ENCODE measurements at regions not wholly inside any gene's neighbourhood (a gene's known extent, or its start where the extent isn't known, plus 50 kb on each side); places are given as distances from the start of the nearest gene placed in this dataset.
"Not testable (repeated sequence)": the region's sequence is repeated elsewhere in the genome, so short reads cannot be mapped to it uniquely, and the experiment has no call there.

DNA sequence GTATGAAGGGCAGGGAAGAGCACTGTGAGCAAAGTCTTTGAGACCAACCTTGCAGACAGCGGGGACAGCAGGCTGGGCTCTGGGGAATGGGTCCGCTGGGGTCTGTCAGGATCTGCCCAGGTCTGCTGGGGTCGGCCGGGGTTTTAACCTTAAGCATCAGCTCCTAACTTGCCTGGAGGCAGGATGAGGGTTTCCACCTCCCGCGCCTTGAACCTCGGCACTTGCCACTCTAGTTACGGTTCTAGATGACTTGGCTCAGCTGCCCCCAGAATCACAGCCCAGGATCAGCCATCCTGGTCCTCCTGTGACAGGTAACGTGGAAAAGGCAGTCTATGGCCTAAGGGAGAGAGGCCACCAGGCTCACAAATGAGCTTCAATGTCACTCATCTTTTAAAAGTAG is 50.4 kb upstream of the CACUL1 start:
- no peak overlapping the region for H3K4me3 ChIP-seq (ENCODE audit: extremely low read depth, insufficient read depth, low read length, poor library complexity, severe bottlenecking)
- no peaks in the 10 kb centered on the region for H3K9me3 ChIP-seq (ENCODE audit: control insufficient read depth, low read length)
- H3K4me1 ChIP-seq (ENCODE audit: control insufficient read depth, insufficient read depth, low read length, poor library complexity, severe bottlenecking) = no peaks in the 10 kb centered on the region
- H3K27ac ChIP-seq (ENCODE audit: low read depth, low read length, severe bottlenecking) = no peak overlapping the region
- WGBS, 2 experiments (ENCODE audit: insufficient coverage in 2 of 2) = 89 to 97% methylated on average over 8 to 9 of the region's 9 CpGs
- no peaks in the 10 kb centered on the region for H3K36me3 ChIP-seq (ENCODE audit: control insufficient read depth, insufficient read depth, low read length)

DNA sequence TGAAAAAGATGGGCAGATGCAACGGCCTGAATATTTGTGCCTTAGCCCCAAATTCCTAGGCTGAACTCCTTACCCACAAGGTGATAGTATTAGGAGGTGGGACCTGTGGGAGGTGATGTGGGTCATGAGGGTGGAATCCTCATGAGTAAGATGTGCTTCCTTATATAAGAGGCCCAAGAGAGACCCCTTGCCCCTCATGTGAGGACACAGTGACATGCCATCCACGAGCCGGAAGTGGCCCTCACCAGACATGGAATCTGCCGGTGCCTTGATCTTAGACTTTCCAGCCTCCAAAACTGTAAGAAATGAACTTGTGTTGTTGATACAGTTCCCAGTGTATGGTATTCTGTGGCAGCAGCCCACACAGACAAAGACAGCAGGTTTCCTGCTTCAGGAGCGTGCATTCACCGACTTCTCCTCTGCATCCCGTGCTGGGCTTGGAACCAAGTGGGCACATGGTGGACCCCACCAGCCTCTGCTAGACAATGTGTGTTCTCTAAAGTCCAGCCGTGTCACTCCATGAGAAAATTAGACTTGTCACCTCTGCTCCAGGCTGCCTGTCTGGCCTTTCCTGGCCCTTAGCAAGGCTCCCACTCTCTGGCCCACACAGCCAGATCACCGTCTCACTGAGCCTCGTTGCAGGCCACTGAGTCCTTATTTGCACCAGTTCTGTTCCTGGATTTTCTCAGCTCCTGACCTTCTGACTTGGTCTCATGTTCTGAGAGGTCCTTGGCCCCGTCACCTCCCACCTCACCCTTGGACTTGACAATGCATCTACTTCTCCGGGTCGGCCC is 52.9 kb upstream of the CACUL1 start:
- Histone ChIP-seq H3K4me1 (ENCODE audit: control insufficient read depth, insufficient read depth, low read length, poor library complexity, severe bottlenecking) (no peaks in the 10 kb centered on the region), H3K9me3 (ENCODE audit: control insufficient read depth, low read length) (no peaks in the 10 kb centered on the region), H3K27ac (ENCODE audit: low read depth, low read length, severe bottlenecking) (no peak overlapping the region), H3K36me3 (ENCODE audit: control insufficient read depth, insufficient read depth, low read length) (no peaks in the 10 kb centered on the region), H3K4me3 (ENCODE audit: extremely low read depth, insufficient read depth, low read length, poor library complexity, severe bottlenecking) (no peak overlapping the region)
- 92 to 93% methylated on average over 11 to 13 of the region's 13 CpGs for WGBS, 2 experiments (ENCODE audit: insufficient coverage in 2 of 2)

DNA sequence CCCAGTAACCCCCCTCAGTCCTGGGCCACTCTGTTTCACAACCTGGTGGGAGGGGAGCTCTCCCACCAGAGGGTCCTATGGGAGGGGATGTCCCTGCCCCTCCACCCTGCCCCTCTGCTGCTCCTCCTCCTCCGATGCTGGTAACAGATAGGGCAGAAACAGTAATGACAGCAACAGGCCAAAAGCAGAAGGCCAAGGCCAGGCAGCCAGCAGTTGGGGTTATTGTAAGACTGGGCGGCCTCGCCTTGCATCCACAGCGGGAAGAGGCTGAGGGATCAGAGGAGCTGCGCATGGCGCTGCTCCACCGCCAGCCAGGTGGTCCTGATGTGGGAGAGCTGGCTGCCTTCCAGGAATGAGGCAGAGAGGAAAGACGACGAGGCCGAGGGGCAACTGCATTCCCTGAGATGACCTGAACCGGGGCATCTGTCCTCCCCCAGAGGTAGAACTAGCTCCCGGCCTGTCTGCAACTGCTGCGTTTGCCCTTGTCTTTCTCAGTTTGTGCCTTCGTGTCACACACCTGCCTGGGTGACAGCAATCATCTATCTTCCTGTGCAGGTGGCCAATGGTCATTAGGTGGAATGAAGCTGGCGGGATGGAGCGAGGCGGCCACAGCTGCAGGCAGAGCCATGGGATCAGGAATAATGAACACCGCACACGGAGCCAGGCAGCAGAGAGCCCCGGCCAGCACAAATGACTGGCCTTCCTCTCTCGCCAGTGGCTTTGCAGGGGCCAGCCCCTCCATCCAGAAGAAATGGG is 54.0 kb upstream of the CACUL1 start:
- H3K4me3 ChIP-seq (ENCODE audit: extremely low read depth, insufficient read depth, low read length, poor library complexity, severe bottlenecking) = no peak overlapping the region
- H3K36me3 ChIP-seq (ENCODE audit: control insufficient read depth, insufficient read depth, low read length) = no peaks in the 10 kb centered on the region
- H3K9me3 ChIP-seq (ENCODE audit: control insufficient read depth, low read length) = no peaks in the 10 kb centered on the region
- H3K4me1 ChIP-seq (ENCODE audit: control insufficient read depth, insufficient read depth, low read length, poor library complexity, severe bottlenecking) = no peaks in the 10 kb centered on the region
- WGBS, 2 experiments (ENCODE audit: insufficient coverage in 2 of 2) = 91 to 94% methylated on average over 18 to 21 of the region's 21 CpGs
- H3K27ac ChIP-seq (ENCODE audit: low read depth, low read length, severe bottlenecking) = no peak overlapping the region

DNA sequence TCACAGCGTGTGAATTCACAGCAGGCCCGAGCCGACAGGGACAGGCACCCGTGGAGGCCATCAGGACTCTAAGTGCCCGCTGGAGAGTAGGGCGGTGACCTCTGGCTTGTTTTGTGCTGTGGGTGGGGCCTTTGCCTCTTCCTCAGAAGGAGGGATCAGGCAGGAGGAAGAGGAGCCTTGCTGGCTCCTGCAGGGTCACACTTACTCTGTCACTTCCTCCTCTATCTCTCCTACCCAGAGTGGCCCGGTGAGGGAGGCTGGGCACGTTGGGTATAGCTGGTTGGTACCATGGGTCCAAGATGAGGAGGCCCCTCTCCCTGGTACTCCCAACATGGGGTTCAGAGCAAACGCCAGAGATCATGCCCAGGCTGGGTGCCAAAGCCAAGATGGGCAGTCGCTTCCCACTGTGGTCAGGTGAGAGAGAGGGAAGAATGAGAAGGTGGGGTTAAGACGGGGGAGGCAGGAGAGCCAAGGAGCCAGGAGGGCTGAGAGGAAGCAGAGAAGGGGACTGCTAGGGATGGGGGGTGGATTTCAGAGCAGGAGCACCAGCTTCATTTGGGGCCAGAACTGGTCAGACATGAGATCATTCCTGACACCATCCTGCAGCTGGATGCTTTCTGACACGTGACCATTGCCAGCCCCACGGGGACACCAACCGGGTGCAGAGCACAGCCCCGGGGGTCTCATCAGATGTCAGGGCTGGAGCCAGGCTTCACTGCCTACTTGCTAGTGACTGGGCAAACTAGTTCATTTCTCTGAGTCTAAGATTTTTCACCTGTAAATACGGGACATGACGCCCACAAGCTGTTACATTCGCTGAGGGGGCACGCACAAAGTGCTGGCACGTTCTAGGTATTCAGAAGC is 54.8 kb upstream of the CACUL1 start:
- Histone ChIP-seq H3K4me3 (ENCODE audit: extremely low read depth, insufficient read depth, low read length, poor library complexity, severe bottlenecking) (no peak overlapping the region), H3K36me3 (ENCODE audit: control insufficient read depth, insufficient read depth, low read length) (no peaks in the 10 kb centered on the region), H3K9me3 (ENCODE audit: control insufficient read depth, low read length) (no peaks in the 10 kb centered on the region), H3K4me1 (ENCODE audit: control insufficient read depth, insufficient read depth, low read length, poor library complexity, severe bottlenecking) (no peaks in the 10 kb centered on the region), H3K27ac (ENCODE audit: low read depth, low read length, severe bottlenecking) (no peak overlapping the region)
- WGBS, 2 experiments (ENCODE audit: insufficient coverage in 2 of 2) = 86 to 88% methylated on average over 14 to 16 of the region's 20 CpGs

DNA sequence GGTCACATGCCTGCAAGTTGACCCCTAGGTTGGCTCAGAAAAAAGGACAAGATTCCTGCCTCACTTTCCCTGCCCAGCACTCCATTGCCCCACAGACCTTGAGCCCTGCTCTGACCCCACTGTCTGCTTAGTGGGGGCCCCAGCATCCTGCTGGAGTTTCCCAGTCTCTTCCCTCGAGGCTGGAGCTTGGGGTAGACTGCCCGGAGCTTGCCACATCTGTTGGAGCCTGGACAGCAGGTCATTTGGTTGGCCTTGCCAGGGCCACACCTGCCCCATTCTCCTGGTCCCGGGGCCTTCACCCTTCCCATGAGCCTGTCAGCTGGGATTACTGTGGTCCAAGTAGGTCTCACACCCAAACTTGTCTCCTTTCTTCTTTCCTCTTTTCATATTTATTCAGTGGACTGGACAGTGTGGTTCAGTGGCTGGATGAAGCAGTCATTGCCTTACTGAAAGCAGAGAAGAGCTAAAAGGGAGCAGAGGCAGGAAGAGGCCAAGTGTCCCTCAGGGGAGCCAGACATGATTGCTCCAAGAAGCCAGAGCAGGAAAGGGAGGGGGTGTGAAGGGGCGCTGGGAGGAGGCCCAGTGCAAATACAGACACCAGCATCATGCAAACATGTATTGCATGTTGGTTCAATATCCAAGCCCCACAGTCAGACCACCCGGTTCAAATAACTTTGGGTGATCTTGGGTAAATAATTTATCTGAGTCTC is 56.2 kb upstream of the CACUL1 start:
- no peaks in the 10 kb centered on the region for H3K4me1 ChIP-seq (ENCODE audit: control insufficient read depth, insufficient read depth, low read length, poor library complexity, severe bottlenecking)
- H3K4me3 ChIP-seq (ENCODE audit: extremely low read depth, insufficient read depth, low read length, poor library complexity, severe bottlenecking) = no peak overlapping the region
- no peaks in the 10 kb centered on the region for H3K36me3 ChIP-seq (ENCODE audit: control insufficient read depth, insufficient read depth, low read length)
- no peak overlapping the region for H3K27ac ChIP-seq (ENCODE audit: low read depth, low read length, severe bottlenecking)
- H3K9me3 ChIP-seq (ENCODE audit: control insufficient read depth, low read length) = no peaks in the 10 kb centered on the region
- WGBS, 2 experiments (ENCODE audit: insufficient coverage in 2 of 2) = 33 to 81% methylated on average over 1 to 2 of the region's 5 CpGs

DNA sequence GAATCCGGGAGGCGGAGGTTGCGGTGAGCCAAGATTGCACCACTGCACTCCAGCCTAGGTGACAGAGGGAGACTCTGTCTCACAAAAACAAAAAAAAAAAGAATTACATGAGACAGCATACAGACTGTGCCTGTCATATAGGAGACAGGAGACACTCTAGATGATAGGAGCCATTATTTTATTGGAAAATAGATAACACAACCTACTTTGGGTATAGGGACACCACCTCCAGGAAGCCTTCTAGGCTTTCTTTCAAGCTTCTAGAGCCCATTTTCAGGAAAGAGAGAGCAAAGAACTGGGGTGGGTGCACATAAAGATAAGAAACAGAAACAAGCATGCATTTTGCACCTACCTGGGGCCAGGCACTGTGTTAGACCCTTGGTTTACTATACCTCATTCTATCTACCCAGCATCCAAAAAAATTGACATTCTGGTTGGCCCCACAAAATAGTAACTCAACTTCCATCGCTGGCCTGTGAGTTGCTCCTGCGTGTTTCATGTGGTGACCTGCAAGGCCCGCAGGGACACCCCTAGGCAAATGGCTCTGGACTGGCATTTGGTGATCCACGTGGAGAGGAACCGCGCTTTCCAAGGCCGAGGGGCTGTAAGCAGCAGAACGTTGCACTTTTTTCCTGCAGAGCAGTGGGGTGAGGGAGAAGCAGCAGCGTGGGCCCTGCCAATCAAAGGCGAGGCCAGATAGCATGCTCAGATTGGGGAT is 57.1 kb upstream of the CACUL1 start:
- H3K4me3 ChIP-seq (ENCODE audit: extremely low read depth, insufficient read depth, low read length, poor library complexity, severe bottlenecking) = no peak overlapping the region

DNA sequence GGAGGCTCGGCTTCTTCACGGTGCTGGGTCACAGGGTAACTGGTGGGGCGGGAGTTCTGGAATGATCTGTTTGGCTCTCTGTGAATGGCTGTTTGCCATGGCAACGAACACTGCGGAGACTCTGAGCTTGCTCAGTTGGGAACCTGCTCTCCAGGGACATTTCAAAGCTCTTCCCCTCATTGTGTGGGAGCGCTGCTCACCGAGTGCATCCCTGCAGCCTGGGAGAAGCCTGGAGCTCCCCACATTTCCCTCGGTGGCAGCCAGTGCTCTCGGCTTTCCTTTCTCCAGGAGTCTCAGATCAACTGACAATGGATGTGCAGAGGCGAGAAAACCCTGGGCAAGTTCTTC is 57.6 kb upstream of the CACUL1 start:
- Histone ChIP-seq H3K4me3 (ENCODE audit: extremely low read depth, insufficient read depth, low read length, poor library complexity, severe bottlenecking) (no peak overlapping the region), H3K27ac (ENCODE audit: low read depth, low read length, severe bottlenecking) (no peak overlapping the region), H3K4me1 (ENCODE audit: control insufficient read depth, insufficient read depth, low read length, poor library complexity, severe bottlenecking) (no peaks in the 10 kb centered on the region), H3K36me3 (ENCODE audit: control insufficient read depth, insufficient read depth, low read length) (no peaks in the 10 kb centered on the region), H3K9me3 (ENCODE audit: control insufficient read depth, low read length) (no peaks in the 10 kb centered on the region)
- 60 to 67% methylated on average over 9 to 10 of the region's 10 CpGs for WGBS, 2 experiments (ENCODE audit: insufficient coverage in 2 of 2)

More for the DNA sequence above, 57.1 kb upstream of the CACUL1 start:
- Histone ChIP-seq H3K4me1 (ENCODE audit: control insufficient read depth, insufficient read depth, low read length, poor library complexity, severe bottlenecking) (no peaks in the 10 kb centered on the region), H3K9me3 (ENCODE audit: control insufficient read depth, low read length) (no peaks in the 10 kb centered on the region), H3K27ac (ENCODE audit: low read depth, low read length, severe bottlenecking) (no peak overlapping the region), H3K36me3 (ENCODE audit: control insufficient read depth, insufficient read depth, low read length) (no peaks in the 10 kb centered on the region)
- 86 to 87% methylated on average over 10 of the region's 13 CpGs for WGBS, 2 experiments (ENCODE audit: insufficient coverage in 2 of 2)

DNA sequence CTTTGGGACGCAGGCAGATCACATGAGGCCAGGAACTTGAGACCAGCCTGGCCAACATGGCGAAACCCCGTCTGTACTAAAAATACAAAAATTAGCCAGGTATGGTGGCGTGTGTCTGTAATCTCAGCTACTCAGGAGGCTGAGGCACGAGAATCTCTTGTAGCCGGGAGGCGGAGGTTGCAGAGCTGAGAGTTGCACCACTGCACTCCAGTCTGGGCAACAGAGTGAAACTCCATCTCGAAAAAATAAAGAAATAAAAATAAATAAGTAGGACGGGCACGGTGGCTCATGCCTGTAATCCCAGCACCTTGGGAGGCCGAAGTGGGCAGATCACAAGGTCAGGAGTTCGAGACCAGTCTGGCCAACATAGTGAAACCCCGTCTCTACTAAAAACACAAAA is 58.2 kb upstream of the CACUL1 start:
- not testable (repeated sequence) for H3K36me3 ChIP-seq (ENCODE audit: control insufficient read depth, insufficient read depth, low read length); H3K27ac ChIP-seq (ENCODE audit: low read depth, low read length, severe bottlenecking); H3K9me3 ChIP-seq (ENCODE audit: control insufficient read depth, low read length); H3K4me3 ChIP-seq (ENCODE audit: extremely low read depth, insufficient read depth, low read length, poor library complexity, severe bottlenecking); H3K4me1 ChIP-seq (ENCODE audit: control insufficient read depth, insufficient read depth, low read length, poor library complexity, severe bottlenecking)
- WGBS, 2 experiments (ENCODE audit: insufficient coverage in 2 of 2) = 77 to 87% methylated on average over 11 to 12 of the region's 13 CpGs

DNA sequence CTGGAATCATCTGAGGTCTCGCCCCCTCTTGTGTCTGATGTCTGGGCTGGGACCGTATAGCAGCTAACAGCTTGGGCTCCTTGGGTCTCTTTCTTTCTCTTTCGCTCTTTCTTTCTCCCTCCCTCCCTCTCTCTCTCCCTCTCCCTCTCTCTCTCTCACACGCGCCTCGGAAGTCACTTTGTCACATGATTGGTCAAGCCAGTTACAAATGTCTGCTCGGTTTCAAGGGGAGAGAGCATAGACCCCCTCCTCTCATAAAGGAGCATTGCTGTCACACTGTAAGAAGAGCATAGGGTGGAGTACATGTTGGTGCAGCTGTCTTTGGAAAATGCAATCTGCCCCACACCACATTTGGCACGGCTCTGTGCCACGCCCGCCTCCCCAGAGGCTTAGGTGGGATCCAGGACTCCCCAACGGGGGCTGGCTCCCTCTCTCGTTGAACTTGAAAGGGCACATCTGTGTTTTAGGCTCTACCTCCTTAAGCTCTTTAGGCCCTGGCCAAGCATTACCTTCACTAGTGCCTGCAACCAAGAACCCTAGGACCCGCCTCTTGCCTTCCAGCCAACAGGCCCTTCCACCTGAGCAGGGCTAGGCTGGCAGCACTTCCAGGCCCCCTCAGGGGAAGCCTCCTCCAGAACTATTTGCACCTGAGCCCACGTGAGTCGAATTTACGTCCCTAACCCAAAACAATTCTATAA is 61.9 kb upstream of the CACUL1 start:
- 90 to 95% methylated on average over 8 to 16 of the region's 16 CpGs for WGBS, 2 experiments (ENCODE audit: insufficient coverage in 2 of 2)
- no peaks in the 10 kb centered on the region for H3K4me1 ChIP-seq (ENCODE audit: control insufficient read depth, insufficient read depth, low read length, poor library complexity, severe bottlenecking)
- H3K4me3 ChIP-seq (ENCODE audit: extremely low read depth, insufficient read depth, low read length, poor library complexity, severe bottlenecking) = no peak overlapping the region
- H3K27ac ChIP-seq (ENCODE audit: low read depth, low read length, severe bottlenecking) = no peak overlapping the region
- H3K36me3 ChIP-seq (ENCODE audit: control insufficient read depth, insufficient read depth, low read length) = no peaks in the 10 kb centered on the region
- no peaks in the 10 kb centered on the region for H3K9me3 ChIP-seq (ENCODE audit: control insufficient read depth, low read length)

All from mesodermal cell (in vitro differentiated cells).